ENCODE measurements at regions not wholly inside any gene's neighbourhood (a gene's known extent, or its start where the extent isn't known, plus 50 kb on each side); places are given as distances from the start of the nearest gene placed in this dataset.

GRCh38 chr6:105755885-105756284, 330.3 kb upstream of the PRDM1 start:
- TF ChIP-seq PPARA (CRISPR knock-in tag; IDR thresholded peaks at IDR 0.05; ENCODE audit: borderline replicate concordance) (no peak), ARNTL (CRISPR knock-in tag; IDR thresholded peaks at IDR 0.05; ENCODE audit: borderline replicate concordance, low read depth) (no peak), ZNF70 (CRISPR knock-in tag; IDR thresholded peaks at IDR 0.05) (no peak), BACH2 (CRISPR knock-in tag; IDR thresholded peaks at IDR 0.05; ENCODE audit: borderline replicate concordance) (no peak), ZNF8 (CRISPR knock-in tag; IDR thresholded peaks at IDR 0.05) (no peak), ESRRG (CRISPR knock-in tag; IDR thresholded peaks at IDR 0.05) (no peak), GLIS3 (CRISPR knock-in tag; IDR thresholded peaks at IDR 0.05) (no peak), RARB (CRISPR knock-in tag; IDR thresholded peaks at IDR 0.05) (no peak), OSR1 (CRISPR knock-in tag; IDR thresholded peaks at IDR 0.05) (no peak), ZC3H10 (CRISPR knock-in tag; IDR thresholded peaks at IDR 0.05) (no peak), ZFP3 (CRISPR knock-in tag; IDR thresholded peaks at IDR 0.05) (no peak), POU6F1 (CRISPR knock-in tag; IDR thresholded peaks at IDR 0.05; ENCODE audit: borderline replicate concordance, low read depth) (no peak), CREB5 (CRISPR knock-in tag; IDR thresholded peaks at IDR 0.05; ENCODE audit: low read depth) (no peak), CSRNP3 (CRISPR knock-in tag; IDR thresholded peaks at IDR 0.05) (no peak)
- ATAC-seq, result no peak

GRCh38 chr6:105753620-105754211, 332.4 kb upstream of the PRDM1 start:
- ATAC-seq, result peak; percentile 41; the same call in 1 of the 3 replicates
- TF ChIP-seq ARNTL (CRISPR knock-in tag; IDR thresholded peaks at IDR 0.05; ENCODE audit: borderline replicate concordance, low read depth) (no peak), ZFP30 (CRISPR knock-in tag; IDR thresholded peaks at IDR 0.05) (no peak), CREB5 (CRISPR knock-in tag; IDR thresholded peaks at IDR 0.05; ENCODE audit: low read depth) (no peak), PPARA (CRISPR knock-in tag; IDR thresholded peaks at IDR 0.05; ENCODE audit: borderline replicate concordance) (no peak), TOX (CRISPR knock-in tag; IDR thresholded peaks at IDR 0.05; ENCODE audit: borderline replicate concordance) (no peak), TSHZ2 (CRISPR knock-in tag; IDR thresholded peaks at IDR 0.05) (no peak), ZC3H10 (CRISPR knock-in tag; IDR thresholded peaks at IDR 0.05) (no peak), ZNF70 (CRISPR knock-in tag; IDR thresholded peaks at IDR 0.05) (no peak), OSR1 (CRISPR knock-in tag; IDR thresholded peaks at IDR 0.05) (no peak), ISL1 (CRISPR knock-in tag; IDR thresholded peaks at IDR 0.05) (no peak)

GRCh38 chr6:105753207-105753606, 332.9 kb upstream of the PRDM1 start:
- ATAC-seq, result no peak
- TF ChIP-seq ESRRG (CRISPR knock-in tag; IDR thresholded peaks at IDR 0.05), result no peak
- no peak for TF ChIP-seq ZC3H10 (CRISPR knock-in tag; IDR thresholded peaks at IDR 0.05)
- TF ChIP-seq OSR1 (CRISPR knock-in tag; IDR thresholded peaks at IDR 0.05), result no peak
- no peak for TF ChIP-seq SNAI2 (CRISPR knock-in tag; IDR thresholded peaks at IDR 0.05)
- TF ChIP-seq RARB (CRISPR knock-in tag; IDR thresholded peaks at IDR 0.05), result no peak
- TF ChIP-seq ZNF565 (CRISPR knock-in tag; conservative IDR thresholded peaks at IDR 0.05; ENCODE audit: low read depth), result no peak
- no peak for TF ChIP-seq ZNF8 (CRISPR knock-in tag; IDR thresholded peaks at IDR 0.05)
- TF ChIP-seq ZNF70 (CRISPR knock-in tag; IDR thresholded peaks at IDR 0.05), result no peak
- TF ChIP-seq ZFP3 (CRISPR knock-in tag; IDR thresholded peaks at IDR 0.05), result no peak
- TF ChIP-seq TCF4 (CRISPR knock-in tag; IDR thresholded peaks at IDR 0.05; ENCODE audit: borderline replicate concordance), result no peak
- no peak for TF ChIP-seq GLIS3 (CRISPR knock-in tag; IDR thresholded peaks at IDR 0.05)
- no peak for TF ChIP-seq ZFP30 (CRISPR knock-in tag; IDR thresholded peaks at IDR 0.05)
- no peak for TF ChIP-seq CSDC2 (CRISPR knock-in tag; IDR thresholded peaks at IDR 0.05)
- TF ChIP-seq ARNTL (CRISPR knock-in tag; IDR thresholded peaks at IDR 0.05; ENCODE audit: borderline replicate concordance, low read depth), result no peak
- TF ChIP-seq CSRNP3 (CRISPR knock-in tag; IDR thresholded peaks at IDR 0.05), result no peak
- no peak for TF ChIP-seq ISL1 (CRISPR knock-in tag; IDR thresholded peaks at IDR 0.05)
- TF ChIP-seq CREB5 (CRISPR knock-in tag; IDR thresholded peaks at IDR 0.05; ENCODE audit: low read depth), result no peak
- TF ChIP-seq POU6F1 (CRISPR knock-in tag; IDR thresholded peaks at IDR 0.05; ENCODE audit: borderline replicate concordance, low read depth), result no peak
- no peak for TF ChIP-seq BACH2 (CRISPR knock-in tag; IDR thresholded peaks at IDR 0.05; ENCODE audit: borderline replicate concordance)
- TF ChIP-seq TOX (CRISPR knock-in tag; IDR thresholded peaks at IDR 0.05; ENCODE audit: borderline replicate concordance), result no peak

All from SK-N-SH treated with all-trans-retinoic acid at 6 μM for 48 hours (cell line).